GM12874 (cell line): ENCODE measurements at regions not wholly inside any gene's neighbourhood (a gene's known extent, or its start where the extent isn't known, plus 50 kb on each side); places are given as distances from the start of the nearest gene placed in this dataset.

ENCODE experiments used
- TF ChIP-seq, protein P1 (sequence below): IDR thresholded peaks from 2 replicates; pipeline ENCODE4 v1.5.1; 2011; ENCODE audit warnings: low read depth, mild to moderate bottlenecking, control low read depth, low read length, moderate library complexity; ENCODE audit not compliant: insufficient read depth

GRCh38 chr2:221786297-221786926 lies 214.3 kb upstream of the EPHA4 start:
- TF ChIP-seq, protein P1, sequence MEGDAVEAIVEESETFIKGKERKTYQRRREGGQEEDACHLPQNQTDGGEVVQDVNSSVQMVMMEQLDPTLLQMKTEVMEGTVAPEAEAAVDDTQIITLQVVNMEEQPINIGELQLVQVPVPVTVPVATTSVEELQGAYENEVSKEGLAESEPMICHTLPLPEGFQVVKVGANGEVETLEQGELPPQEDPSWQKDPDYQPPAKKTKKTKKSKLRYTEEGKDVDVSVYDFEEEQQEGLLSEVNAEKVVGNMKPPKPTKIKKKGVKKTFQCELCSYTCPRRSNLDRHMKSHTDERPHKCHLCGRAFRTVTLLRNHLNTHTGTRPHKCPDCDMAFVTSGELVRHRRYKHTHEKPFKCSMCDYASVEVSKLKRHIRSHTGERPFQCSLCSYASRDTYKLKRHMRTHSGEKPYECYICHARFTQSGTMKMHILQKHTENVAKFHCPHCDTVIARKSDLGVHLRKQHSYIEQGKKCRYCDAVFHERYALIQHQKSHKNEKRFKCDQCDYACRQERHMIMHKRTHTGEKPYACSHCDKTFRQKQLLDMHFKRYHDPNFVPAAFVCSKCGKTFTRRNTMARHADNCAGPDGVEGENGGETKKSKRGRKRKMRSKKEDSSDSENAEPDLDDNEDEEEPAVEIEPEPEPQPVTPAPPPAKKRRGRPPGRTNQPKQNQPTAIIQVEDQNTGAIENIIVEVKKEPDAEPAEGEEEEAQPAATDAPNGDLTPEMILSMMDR: no peak

DNA sequence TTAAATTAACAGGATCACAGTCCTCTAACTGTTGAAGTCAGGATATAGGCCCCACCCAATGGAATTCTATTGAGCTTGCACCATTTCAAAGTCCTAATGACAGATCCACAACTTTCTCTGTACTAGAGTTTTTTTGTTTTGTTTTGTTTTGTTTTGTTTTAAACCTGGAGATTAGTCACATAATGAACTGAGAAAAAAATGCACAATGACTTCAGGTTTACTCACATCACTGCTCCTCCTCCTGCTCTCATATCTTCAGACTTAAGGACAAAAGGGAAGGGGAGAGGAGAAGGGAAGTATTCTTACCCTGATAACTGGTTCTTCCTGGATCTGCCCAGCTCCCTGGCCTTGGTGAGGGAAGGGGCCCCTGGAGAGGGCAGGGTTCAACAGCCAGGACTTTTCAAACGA lies 208.2 kb upstream of the EPHA4 start:
- TF ChIP-seq, protein P1: no peak

- TF ChIP-seq, protein P1: no peak
These were observed 207.5 kb upstream of the EPHA4 start for GRCh38 chr2:221779614-221780067.

DNA sequence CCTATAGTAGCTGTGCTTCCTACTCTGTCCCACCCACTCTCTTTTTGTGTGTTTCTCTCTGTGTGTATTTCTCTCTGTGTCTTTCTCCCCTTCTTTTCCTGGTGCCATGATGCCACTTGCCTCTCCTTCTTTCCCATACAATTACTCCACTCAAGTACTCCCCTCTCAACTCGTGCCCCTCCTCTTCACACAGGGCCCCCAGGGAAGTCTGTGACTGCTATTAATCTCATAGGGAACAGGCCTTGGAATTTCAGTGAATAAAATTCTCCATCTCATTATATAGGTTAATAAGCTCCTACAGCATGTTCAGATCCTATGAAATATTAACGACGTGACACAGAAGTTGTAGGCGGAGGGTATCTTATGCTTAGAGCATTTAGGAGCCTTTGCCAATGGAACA lies 205.9 kb upstream of the EPHA4 start:
- TF ChIP-seq, protein P1: no peak

- TF ChIP-seq, protein P1: no peak
These were observed 205.0 kb upstream of the EPHA4 start for GRCh38 chr2:221777119-221777518.

DNA sequence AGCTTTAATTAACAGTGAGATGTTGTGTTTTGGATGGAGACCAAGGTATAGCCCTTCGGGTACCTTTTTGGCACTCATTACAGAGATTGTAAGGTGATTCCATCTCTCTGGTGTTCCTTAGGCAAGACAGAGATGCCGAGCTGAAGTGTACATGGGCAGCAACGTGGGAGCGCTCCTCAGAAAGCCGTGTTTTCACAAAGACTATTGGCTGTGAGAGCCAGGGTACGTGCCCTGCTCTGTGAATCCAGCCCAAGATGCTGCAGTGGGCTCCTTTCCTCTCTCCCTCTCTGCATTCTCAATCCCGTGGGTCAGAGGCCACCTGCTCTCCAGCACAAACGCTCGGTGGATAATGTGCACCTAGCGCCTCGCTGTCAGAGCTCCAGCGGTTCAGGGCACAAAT lies 203.0 kb upstream of the EPHA4 start:
- TF ChIP-seq, protein P1: no peak

DNA sequence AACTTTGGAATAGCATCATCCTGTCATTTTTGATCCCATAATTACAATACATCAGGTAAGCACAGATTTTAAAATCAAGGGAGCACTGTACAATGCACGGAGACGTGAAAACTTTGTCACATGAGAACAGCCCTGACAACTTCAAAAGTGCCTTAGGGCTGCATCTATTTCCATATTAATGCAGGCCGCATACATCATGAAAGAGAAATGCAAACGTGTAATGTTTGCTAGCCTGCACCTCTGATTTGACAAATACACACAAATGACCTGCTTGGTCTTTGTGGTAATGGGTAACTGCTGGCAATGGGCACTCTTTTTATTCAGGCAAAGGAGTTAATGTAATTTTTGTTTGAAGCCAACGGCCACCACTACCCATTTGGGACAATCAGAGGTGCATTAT lies 202.0 kb upstream of the EPHA4 start:
- TF ChIP-seq, protein P1: no peak

DNA sequence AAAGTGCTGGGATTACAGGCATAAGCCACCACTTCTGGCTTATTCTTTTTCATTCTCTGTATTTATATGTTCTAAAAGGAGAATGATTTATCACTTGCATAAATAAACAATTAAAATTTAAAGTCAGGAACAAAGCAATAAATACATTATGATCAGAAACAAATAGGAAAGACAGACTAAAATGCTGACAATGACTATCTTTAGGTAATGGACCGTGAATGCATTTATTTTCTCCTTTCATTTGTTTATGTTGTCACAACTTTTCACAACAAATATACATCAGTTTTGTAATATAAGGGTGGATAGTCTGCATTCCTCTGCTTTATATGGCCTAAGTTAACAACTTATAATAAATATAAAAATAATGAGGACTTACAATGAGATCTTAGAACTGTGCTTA lies 199.2 kb upstream of the EPHA4 start:
- TF ChIP-seq, protein P1: no peak
